HG03139 (cell line): ENCODE measurements at regions not wholly inside any gene's neighbourhood (a gene's known extent, or its start where the extent isn't known, plus 50 kb on each side); places are given as distances from the start of the nearest gene placed in this dataset.

Experiments used
- ATAC-seq: cut with Tn5 transposase; IDR thresholded peaks from one replicate; pipeline ENCODE4 v1.9.1; 2021; ENCODE audit not compliant: unreplicated experiment

DNA sequence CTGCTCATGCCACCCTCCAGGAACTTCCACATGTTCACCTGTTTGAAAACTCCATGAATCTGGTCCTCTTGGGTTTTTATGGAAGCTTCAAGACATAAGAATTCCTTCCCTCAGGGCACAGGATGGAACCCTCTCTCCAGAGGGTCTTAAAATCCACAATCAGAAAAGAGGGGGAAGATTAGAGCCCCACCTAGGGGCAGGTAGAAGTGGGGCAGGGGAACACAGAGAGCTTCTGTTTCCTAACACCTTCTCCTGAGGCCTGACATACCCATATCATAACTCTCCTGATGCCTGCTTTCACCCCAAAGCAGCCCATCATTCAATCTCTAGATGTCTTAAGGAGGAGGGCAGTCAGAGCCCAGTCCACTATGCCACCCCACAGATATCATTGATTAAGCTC is 1087.7 kb upstream of the ARRDC3 start:
- ATAC-seq: no peak

DNA sequence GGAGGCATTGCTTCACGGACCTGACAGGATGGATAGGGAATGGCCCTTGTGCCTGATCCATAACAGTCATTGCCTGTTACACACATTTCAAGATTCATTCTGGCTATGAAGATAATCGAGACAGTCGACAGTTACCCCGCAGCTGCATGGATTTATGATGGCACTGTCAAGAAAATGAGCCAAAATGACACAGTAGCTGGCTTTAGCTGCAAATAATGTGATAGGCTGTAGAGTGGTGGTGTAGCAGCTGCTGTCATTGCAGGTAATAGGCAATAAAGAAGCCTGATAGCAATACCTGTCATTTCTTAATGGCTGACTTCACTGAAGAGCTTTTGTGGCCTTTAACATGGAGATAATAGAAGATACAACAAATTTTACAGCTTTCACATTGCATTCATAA is 1085.2 kb upstream of the ARRDC3 start:
- ATAC-seq: no peak

GRCh38 chr5:92467695-92468094 is 1084.6 kb upstream of the ARRDC3 start:
- no peak for ATAC-seq

- no peak for ATAC-seq
Observed at GRCh38 chr5:92460505-92460904, 1077.4 kb upstream of the ARRDC3 start.

DNA sequence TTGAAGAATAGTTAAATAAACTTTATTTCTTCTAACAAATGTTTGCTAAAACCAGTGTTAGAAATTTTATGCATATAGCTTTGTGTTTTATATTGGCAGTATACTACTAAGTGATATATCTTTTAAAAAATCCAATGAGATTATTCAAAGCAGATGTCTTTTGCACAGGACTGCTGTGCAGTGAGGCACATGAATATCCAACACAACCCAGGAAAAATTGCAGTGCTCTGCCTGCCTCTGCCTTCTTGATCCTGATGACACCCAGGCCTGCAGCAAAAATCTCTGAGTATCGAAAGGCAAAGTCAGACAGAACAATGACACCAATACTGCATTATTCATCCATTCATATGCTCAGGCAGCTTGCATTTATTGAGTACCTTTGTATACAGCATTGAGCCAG is 1076.5 kb upstream of the ARRDC3 start:
- ATAC-seq: no peak

DNA sequence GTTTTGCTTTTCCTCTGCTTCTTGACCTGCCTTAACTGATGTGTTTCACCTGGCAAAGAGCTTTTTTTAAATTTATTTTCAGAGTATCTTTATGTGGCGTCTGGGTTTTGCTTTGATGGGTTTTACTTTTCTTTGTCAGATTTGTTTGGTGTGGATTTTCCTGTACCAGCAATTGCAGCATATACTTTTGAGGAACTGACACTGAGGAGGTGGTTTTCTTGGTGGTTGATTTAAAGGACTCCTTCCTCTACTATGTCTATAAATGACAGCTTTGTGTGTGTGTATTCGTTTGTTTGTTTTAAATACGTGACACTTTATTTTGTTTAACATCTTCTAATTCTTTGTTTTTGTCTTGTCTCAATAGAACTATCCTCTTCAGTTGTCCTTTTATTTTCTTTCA is 1071.9 kb upstream of the ARRDC3 start:
- peak; percentile 98 for ATAC-seq

DNA sequence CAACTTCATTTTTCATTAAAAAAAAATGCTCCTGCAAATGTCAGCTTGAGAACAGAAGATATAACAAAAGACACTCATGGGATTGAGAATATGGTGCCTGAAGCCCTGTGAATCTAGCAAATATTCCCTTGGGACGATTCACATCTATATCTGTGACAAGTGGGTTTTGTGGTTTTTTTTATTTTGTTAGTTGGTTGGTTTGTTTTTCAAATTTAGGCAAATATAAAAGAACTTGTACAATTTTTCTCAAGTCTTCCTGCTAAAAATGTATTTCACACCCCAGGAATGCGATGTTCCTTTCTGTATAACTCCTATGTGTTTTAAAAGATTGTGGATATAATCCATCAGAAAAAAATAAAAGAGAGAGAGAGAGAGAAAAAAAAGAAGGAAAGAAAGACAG is 1061.8 kb upstream of the ARRDC3 start:
- ATAC-seq: no peak

GRCh38 chr5:92435781-92436180 is 1052.7 kb upstream of the ARRDC3 start:
- ATAC-seq: no peak

- ATAC-seq: no peak
Observed at GRCh38 chr5:92429646-92430045, 1046.5 kb upstream of the ARRDC3 start.

DNA sequence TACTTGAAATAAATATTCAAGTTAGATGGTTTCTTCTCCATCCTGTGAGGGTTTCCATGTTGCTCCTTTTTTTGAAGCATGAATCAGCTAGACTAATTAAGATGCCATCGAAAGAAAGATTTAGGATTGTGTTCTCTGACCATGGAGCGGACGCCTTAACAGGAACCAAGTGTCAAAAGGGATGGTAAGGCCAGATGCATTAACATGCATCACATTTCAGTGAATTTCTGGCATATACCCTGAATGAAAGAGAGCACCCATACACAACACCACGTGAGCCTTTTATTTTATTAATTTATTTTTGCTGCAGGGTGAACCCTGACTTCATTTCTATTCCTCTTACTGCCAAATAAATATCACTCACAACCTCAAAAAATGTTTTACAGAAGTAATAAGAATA is 1045.3 kb upstream of the ARRDC3 start:
- ATAC-seq: no peak

GRCh38 chr5:92424785-92425426 is 1041.8 kb upstream of the ARRDC3 start:
- no peak for ATAC-seq

GRCh38 chr5:92421942-92422341 is 1038.8 kb upstream of the ARRDC3 start:
- no peak for ATAC-seq

DNA sequence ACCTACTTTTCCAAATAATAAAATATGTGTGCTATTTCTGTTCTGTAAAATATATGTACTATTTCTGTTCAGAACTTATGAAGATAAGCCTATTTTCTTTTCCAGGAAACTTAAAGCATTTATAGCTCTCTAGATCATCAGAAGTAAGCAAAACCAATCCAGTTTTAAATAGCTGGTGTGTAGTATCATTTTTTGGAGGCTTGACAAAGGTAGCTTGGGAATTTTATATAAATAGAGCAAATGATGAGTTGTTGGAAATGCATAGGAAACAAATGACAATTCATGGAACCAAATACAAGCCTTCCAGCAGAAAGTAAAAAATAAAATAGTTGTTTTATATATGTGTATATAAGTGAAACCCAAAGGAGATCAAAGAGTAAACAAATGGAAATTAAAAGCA is 1038.1 kb upstream of the ARRDC3 start:
- no peak for ATAC-seq

DNA sequence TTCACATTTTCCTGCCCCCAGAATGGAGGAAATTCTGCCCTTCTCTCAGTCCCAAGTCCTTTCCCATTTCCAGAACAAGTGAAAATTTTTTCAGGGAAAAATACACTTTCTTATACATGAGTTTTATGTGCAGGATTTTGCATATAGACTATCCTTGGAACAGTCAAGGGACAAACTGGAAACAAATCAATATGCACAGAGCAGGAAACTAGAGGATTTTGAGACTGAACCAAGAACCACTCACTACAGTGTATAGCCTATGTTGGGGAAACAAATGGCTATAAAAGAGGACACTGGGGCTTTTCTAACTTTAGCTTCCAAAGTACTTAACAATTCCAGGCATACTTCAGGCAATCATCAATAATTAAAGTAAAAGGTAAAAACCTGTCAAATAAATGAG is 1036.1 kb upstream of the ARRDC3 start:
- ATAC-seq: no peak

GRCh38 chr5:92418341-92418740 is 1035.2 kb upstream of the ARRDC3 start:
- no peak for ATAC-seq

DNA sequence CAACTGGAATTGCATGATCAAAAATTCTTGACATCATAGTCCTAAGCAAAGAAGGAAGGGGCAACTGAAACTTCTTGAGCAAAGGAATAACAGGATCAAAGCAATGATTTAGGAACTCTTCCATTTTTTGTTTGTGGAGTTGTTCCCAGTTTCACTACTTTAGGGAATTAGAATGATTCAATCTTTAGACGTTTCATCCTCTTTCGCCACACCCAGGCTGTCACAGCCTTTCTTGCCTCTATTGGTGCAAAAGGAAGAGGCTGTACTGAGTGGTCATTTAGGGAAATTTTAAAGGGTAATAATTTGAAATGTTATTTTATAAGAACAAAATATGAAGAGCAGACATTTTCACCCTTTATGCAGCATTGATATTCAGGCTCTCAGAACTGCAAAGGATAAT is 1026.0 kb upstream of the ARRDC3 start:
- ATAC-seq: no peak

DNA sequence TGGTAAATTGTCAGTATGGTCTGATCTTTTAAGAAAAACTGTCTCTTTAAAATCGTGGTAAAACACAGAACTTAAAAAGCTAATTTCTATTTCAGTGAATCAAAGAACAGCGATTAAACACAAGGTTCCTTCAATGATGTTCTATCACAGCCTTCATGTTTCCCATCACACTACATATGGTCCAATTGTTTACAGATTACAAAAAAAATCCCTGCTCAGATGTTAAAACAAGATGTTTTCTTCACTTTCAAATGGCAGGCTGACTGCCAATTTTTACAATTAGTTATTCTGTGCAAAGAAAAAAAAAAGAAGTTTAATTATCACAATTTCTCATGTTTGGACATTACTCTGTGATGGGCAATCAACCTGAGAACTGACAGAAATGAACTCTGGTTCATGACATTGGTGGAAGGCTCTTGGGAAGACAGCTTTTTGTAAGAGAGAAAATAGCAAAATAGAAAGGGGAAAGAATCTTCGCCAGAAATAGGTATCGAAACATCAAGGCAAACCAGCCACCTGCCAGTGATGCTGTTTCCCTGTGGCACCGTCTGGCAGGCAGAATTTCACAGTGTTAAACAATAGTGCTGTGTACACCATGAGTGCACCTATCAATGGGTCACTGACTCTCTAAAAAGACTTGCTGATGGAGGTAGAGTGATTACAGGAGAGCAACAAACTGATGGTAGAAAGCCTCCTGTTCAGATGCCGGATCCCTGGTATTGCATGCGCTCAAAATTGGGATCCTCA is 1020.0 kb upstream of the ARRDC3 start:
- no peak for ATAC-seq

- ATAC-seq: no peak
Observed at GRCh38 chr5:92402045-92402444, 1018.9 kb upstream of the ARRDC3 start.

DNA sequence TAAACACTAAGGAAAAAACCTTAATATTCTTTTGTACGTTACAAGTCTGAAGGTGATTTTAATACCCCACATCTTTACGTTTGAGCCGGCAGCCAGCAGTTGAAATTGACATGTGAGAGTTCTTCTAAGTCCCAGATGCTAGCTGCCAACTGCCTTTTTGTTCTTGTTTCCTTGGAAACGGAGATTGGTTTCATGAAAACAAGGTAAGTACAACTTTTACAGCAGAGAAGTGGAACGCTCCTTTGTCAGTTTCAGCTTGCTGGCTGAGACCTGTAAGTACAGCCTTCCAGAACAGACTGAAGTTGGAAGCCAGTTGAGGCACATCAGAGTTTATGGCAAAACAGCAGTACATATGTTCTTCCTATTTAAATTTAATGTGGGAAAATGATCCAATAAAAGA is 1018.4 kb upstream of the ARRDC3 start:
- no peak for ATAC-seq

DNA sequence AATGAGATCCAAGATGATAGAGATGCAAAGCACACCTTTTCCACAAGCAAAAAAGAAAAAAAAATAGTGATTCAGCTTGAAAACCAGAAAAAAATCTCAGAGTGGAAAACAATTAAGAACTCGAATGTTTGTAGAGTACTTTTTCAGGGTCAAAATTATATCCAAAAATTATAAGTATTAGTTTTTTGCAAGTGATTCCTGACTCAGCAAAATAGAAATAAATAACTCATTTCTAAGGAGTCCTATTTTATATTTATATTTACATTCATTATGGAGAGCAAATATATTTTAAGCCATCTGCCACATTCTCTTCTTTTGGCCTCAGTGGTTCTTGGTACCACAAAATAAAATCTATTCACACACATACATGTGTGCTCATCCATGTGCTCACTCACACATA is 1011.8 kb upstream of the ARRDC3 start:
- no peak for ATAC-seq

GRCh38 chr5:92390657-92391056 is 1007.5 kb upstream of the ARRDC3 start:
- no peak for ATAC-seq

- no peak for ATAC-seq
Observed at GRCh38 chr5:92380069-92380770, 997.1 kb upstream of the ARRDC3 start.
